ENCODE measurements at regions not wholly inside any gene's neighbourhood (a gene's known extent, or its start where the extent isn't known, plus 50 kb on each side); places are given as distances from the start of the nearest gene placed in this dataset.

- TF ChIP-seq CTCF (IDR thresholded peaks at IDR 0.05): no peak
Observed at GRCh38 chr16:10266809-10267208, 84.6 kb upstream of the GRIN2A start.

GRCh38 chr16:10269632-10270031 lies 87.4 kb upstream of the GRIN2A start:
- no peak for TF ChIP-seq CTCF (IDR thresholded peaks at IDR 0.05)

DNA sequence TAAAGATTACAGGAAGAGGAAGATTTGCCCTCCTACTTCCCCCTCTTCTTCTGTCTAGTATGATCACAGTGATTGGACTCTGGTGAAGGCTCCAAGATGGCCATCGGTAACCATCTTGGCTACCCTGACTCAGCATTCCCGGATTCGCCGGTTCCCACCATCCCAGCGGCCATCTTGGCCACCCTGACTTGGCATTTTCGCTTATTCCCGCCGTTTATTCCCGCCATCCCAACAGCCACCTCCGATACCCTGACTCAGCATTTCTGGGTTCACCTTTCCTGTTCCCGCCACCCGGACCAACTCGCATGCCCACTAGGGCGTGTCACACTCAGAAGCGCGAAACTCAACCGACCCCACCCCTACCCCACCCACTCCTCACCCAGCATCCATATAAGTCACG lies 95.4 kb upstream of the GRIN2A start:
- no peak for TF ChIP-seq CTCF (IDR thresholded peaks at IDR 0.05)

DNA sequence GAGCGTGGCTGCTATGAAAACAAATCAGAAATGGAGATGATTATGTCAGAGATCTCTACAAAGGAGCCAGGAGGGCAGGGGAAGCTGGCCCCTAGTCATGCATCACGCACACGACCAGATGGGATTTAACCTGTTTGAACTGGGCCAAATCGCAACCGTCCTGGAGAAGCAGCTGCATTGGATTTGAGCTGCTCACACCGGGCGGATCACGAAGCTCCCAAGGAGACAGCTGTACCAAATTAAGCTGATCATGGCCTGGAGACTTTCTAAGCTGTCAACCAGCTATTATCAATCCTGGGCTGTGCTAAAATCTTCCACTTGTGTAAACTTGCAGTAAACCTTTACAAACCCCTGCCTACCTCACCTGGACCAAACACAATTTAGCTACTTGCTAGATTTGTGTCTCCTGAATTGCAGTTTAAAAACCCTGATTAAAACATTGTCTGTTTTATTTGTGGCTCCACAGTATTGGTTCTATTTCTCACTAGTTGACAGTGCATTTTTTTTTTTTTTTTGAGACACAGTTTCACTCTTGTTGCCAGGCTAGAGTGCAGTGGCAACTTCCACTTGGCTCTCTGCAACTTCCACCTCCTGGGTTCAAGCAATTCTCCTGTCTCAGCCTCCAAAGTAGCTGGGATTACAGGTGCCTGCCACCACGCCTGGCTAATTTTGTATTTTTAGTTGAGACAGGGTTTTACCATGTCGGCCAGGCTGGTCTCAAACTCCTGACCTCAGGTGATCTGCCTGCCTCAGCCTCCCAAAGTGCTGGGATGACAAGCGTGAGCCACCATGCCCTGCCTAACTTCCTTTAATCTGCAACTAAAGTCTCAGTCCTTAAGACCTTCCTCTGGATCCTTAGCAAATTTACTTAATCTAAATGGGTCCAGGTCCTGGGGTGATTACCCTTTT lies 98.3 kb upstream of the GRIN2A start:
- no peak for TF ChIP-seq CTCF (IDR thresholded peaks at IDR 0.05)

GRCh38 chr16:10282367-10282766 lies 100.1 kb upstream of the GRIN2A start:
- TF ChIP-seq CTCF (IDR thresholded peaks at IDR 0.05): no peak

DNA sequence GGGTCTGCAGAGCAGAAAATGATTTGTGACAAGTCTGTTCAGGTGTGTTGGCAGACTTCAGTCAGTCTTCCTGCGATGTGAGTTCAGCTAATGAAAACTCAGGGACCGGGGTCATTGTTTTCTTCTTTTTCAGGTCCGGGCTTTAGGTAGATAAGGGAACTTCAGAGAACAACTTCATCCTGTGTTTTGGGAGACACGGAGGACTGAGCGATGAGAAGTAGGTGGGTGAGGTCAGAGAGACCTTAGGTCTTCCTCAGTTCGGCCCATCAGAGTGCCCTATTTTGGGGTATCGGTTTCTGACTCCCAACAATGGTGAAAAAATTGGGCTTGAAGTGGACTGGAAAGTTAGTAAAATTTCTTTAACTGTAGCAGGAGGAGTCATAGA lies 88.9 kb upstream of the ATF7IP2 start:
- TF ChIP-seq CTCF (IDR thresholded peaks at IDR 0.05): no peak

GRCh38 chr16:10297341-10298006 lies 88.4 kb upstream of the ATF7IP2 start:
- no peak for TF ChIP-seq CTCF (IDR thresholded peaks at IDR 0.05)

Data from LNCAP (cell line).